Fibroblast of the aortic adventitia (primary cell): ENCODE measurements at regions not wholly inside any gene's neighbourhood (a gene's known extent, or its start where the extent isn't known, plus 50 kb on each side); places are given as distances from the start of the nearest gene placed in this dataset.

Experiments
- DNase-seq: peaks from one replicate; pipeline ENCODE4 v3.0.0-alpha.2; 2010; ENCODE audit warnings: low read depth
- H3K4me3 ChIP-seq: 2 replicates; pipeline ENCODE4 v1.5.1; 2011; ENCODE audit warnings: low read depth, mild to moderate bottlenecking, control low read depth, low read length, moderate library complexity
- TF ChIP-seq, protein P1 (sequence below): IDR thresholded peaks from 2 replicates; pipeline ENCODE4 v1.5.1; 2011; ENCODE audit warnings: mild to moderate bottlenecking, low read length, control low read depth, inconsistent platforms; ENCODE audit not compliant: insufficient read depth

GRCh38 chr5:12284604-12285003 is 380.4 kb upstream of the CTNND2 start:
- no peak overlapping the region for H3K4me3 ChIP-seq
- TF ChIP-seq, protein P1, sequence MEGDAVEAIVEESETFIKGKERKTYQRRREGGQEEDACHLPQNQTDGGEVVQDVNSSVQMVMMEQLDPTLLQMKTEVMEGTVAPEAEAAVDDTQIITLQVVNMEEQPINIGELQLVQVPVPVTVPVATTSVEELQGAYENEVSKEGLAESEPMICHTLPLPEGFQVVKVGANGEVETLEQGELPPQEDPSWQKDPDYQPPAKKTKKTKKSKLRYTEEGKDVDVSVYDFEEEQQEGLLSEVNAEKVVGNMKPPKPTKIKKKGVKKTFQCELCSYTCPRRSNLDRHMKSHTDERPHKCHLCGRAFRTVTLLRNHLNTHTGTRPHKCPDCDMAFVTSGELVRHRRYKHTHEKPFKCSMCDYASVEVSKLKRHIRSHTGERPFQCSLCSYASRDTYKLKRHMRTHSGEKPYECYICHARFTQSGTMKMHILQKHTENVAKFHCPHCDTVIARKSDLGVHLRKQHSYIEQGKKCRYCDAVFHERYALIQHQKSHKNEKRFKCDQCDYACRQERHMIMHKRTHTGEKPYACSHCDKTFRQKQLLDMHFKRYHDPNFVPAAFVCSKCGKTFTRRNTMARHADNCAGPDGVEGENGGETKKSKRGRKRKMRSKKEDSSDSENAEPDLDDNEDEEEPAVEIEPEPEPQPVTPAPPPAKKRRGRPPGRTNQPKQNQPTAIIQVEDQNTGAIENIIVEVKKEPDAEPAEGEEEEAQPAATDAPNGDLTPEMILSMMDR = no peak
- DNase-seq = no peak

GRCh38 chr5:12277504-12278192 is 373.4 kb upstream of the CTNND2 start:
- no peak for DNase-seq
- no peak overlapping the region for H3K4me3 ChIP-seq
- TF ChIP-seq, protein P1 = no peak

GRCh38 chr5:12274236-12274635 is 370.0 kb upstream of the CTNND2 start:
- DNase-seq = no peak
- TF ChIP-seq, protein P1 = no peak
- no peak overlapping the region for H3K4me3 ChIP-seq

- no peak overlapping the region for H3K4me3 ChIP-seq
- DNase-seq = no peak
- TF ChIP-seq, protein P1 = no peak
Observed at GRCh38 chr5:12272389-12272788, 368.1 kb upstream of the CTNND2 start.

DNA sequence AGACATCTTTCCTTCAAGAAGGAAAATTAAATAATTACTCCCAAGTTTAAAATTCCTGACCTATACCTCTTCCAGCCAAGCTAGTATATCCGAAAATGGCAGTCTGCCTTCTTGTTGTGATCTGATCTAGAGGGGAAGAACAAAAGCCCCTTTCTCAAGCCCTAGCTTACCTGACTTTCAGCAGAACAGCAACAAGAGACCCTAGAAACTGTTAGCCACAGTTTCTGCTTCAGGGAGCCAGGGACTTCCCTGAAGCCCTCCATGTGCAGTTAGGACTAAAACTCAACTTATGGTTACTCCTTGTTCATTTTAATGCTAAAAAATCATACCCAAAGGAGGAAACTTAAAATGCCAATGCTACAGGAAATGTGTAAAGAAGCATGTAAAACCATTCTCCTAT is 366.7 kb upstream of the CTNND2 start:
- TF ChIP-seq, protein P1 = no peak
- no peak overlapping the region for H3K4me3 ChIP-seq
- no peak for DNase-seq

- TF ChIP-seq, protein P1 = no peak
- no peak for DNase-seq
- H3K4me3 ChIP-seq = no peak overlapping the region
Observed at GRCh38 chr5:12269164-12269563, 364.9 kb upstream of the CTNND2 start.

DNA sequence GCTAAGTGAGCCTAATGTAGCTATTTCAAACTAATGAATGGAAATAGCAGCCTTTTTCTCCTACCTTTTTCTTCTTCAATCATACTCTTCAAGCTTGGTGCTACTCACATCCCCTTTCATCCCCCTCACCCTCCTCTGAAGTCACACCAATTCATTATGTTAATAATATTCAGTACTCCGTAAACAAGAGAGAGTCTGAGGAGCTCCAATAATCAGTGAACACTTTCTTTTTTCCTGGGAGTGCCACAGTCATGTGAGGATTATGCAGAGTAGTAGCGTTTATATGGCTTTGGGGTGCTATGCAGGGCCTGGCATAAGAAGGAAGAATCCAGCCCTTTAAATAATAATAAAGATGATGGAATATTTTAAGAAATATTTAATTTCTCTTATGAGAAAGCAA is 354.3 kb upstream of the CTNND2 start:
- no peak for DNase-seq
- TF ChIP-seq, protein P1 = no peak
- H3K4me3 ChIP-seq = no peak overlapping the region
